A673 (cell line): ENCODE measurements at regions not wholly inside any gene's neighbourhood (a gene's known extent, or its start where the extent isn't known, plus 50 kb on each side); places are given as distances from the start of the nearest gene placed in this dataset.

ENCODE experiments used
- BruUV-seq: library from RNA; stranded (reverse); fragments of 400-500 nt; replicated peaks from 2 replicates; lab custom pipeline; 2021; lab: Mats Ljungman, UMichigan
- CTCF ChIA-PET: fragments of 300-600 bp; sonication (Branson Sonifier 250); formaldehyde crosslinking; loops from one replicate; lab custom pipeline; 2022; ENCODE audit warnings: antibody characterized with exemption; lab: Charles Lee
- POLR2A ChIA-PET: fragments of 300-600 bp; sonication (Branson Sonifier 250); formaldehyde crosslinking; loops from one replicate; lab custom pipeline; 2022; ENCODE audit warnings: antibody characterized with exemption; ENCODE audit not compliant: low non-redundant PET; lab: Charles Lee
- DNase-seq: peaks from one replicate; pipeline ENCODE4 v3.0.0-alpha.2; 2015; ENCODE audit warnings: low spot score
- H3K27ac ChIP-seq: fragments of 200-600 bp; sonication (generic); 2 replicates; pipeline ENCODE4 v1.5.1; 2016; ENCODE audit warnings: mixed run types, low read depth, mild to moderate bottlenecking, mixed read lengths, antibody characterized with exemption, low read length; ENCODE audit not compliant: poor library complexity, severe bottlenecking
- H3K27me3 ChIP-seq: fragments of 200-600 bp; sonication (generic); replicated peaks from 2 replicates; pipeline ENCODE4 v1.6.1; 2017; ENCODE audit warnings: mixed run types, low read depth, mild to moderate bottlenecking, mixed read lengths, antibody characterized with exemption, low read length; ENCODE audit not compliant: insufficient read depth, poor library complexity
- H3K36me3 ChIP-seq: fragments of 200-600 bp; sonication (generic); 2 replicates; pipeline ENCODE4 v1.6.1; 2016; ENCODE audit warnings: mixed run types, mild to moderate bottlenecking, mixed read lengths, antibody characterized with exemption, low read length; ENCODE audit not compliant: insufficient read depth, poor library complexity, severe bottlenecking
- H3K4me1 ChIP-seq: fragments of 200-600 bp; sonication (generic); 2 replicates; pipeline ENCODE4 v1.6.1; 2017; ENCODE audit warnings: mixed run types, mild to moderate bottlenecking, mixed read lengths, antibody characterized with exemption, low read length; ENCODE audit not compliant: insufficient read depth, poor library complexity, severe bottlenecking
- H3K4me3 ChIP-seq: fragments of 200-600 bp; sonication (generic); 2 replicates; pipeline ENCODE4 v1.5.1; 2016; ENCODE audit warnings: low read depth, mixed run types, mild to moderate bottlenecking, mixed read lengths, low read length; ENCODE audit not compliant: poor library complexity, severe bottlenecking
- H3K9me3 ChIP-seq: fragments of 200-600 bp; sonication (generic); 2 replicates; pipeline ENCODE4 v1.6.1; 2016; ENCODE audit warnings: mixed run types, low read depth, mild to moderate bottlenecking, mixed read lengths, antibody characterized with exemption, low read length; ENCODE audit not compliant: poor library complexity, severe bottlenecking
- CTCF ChIP-seq: fragments of 300-800, 200-600 bp; sonication (generic); conservative IDR thresholded peaks from 2 replicates; pipeline ENCODE4 v1.5.1; 2017; ENCODE audit warnings: low read depth, mild to moderate bottlenecking, antibody characterized with exemption, low read length, moderate library complexity, mixed read lengths
- EZH2 ChIP-seq: fragments of 200-600 bp; sonication (generic); IDR thresholded peaks from 2 replicates; pipeline ENCODE4 v1.6.1; 2017; ENCODE audit warnings: borderline replicate concordance, low read depth, mild to moderate bottlenecking, mixed read lengths, antibody characterized with exemption, low read length; ENCODE audit not compliant: poor library complexity, severe bottlenecking
- intact Hi-C: fragments of 100-400 bp; cut with micrococcal nuclease; formaldehyde crosslinking; loops from one replicate; pipeline ENCODE4 v1.10.0; 2022; ENCODE audit not compliant: unreplicated experiment

- intact Hi-C loops: no loop called here
- Histone ChIP-seq H3K9me3 (no peaks in the 10 kb centered on the region), H3K27ac (no peak overlapping the region), H3K4me3 (no peak overlapping the region), H3K27me3 (no peaks in the 10 kb centered on the region), H3K4me1 (no peaks in the 10 kb centered on the region), H3K36me3 (no peaks in the 10 kb centered on the region)
- TF ChIP-seq CTCF (no peak), EZH2 (no peak)
- no peak for DNase-seq
- ChIA-PET CTCF (no interaction called here), POLR2A (no interaction called here)
- BruUV-seq: no TSS peak
These were observed 111.7 kb upstream of the TAPT1 start for GRCh38 chr4:16337936-16338335.

GRCh38 chr4:16334601-16335000, 108.3 kb upstream of the TAPT1 start:
- POLR2A ChIA-PET: no interaction called here

GRCh38 chr4:16329797-16330134, 103.5 kb upstream of the TAPT1 start:
- Histone ChIP-seq H3K27me3 (no peaks in the 10 kb centered on the region), H3K4me1 (no peaks in the 10 kb centered on the region), H3K4me3 (no peak overlapping the region), H3K27ac (no peak overlapping the region), H3K9me3 (no peaks in the 10 kb centered on the region), H3K36me3 (no peaks in the 10 kb centered on the region)
- TF ChIP-seq CTCF (no peak), EZH2 (no peak)
- POLR2A ChIA-PET: no interaction called here
- intact Hi-C loops: no loop called here
- CTCF ChIA-PET: no interaction called here
- no TSS peak for BruUV-seq
- DNase-seq: no peak

More at GRCh38 chr4:16334601-16335000, 108.3 kb upstream of the TAPT1 start:
- no peak for TF ChIP-seq CTCF
- TF ChIP-seq EZH2: no peak
- no peak for DNase-seq
- intact Hi-C loops: no loop called here
- BruUV-seq: no TSS peak
- Histone ChIP-seq H3K27ac (no peak overlapping the region), H3K4me3 (no peak overlapping the region), H3K27me3 (no peaks in the 10 kb centered on the region), H3K9me3 (no peaks in the 10 kb centered on the region), H3K4me1 (no peaks in the 10 kb centered on the region), H3K36me3 (no peaks in the 10 kb centered on the region)
- CTCF ChIA-PET: no interaction called here
